GM12874 (cell line): ENCODE measurements at regions not wholly inside any gene's neighbourhood (a gene's known extent, or its start where the extent isn't known, plus 50 kb on each side); places are given as distances from the start of the nearest gene placed in this dataset.

Source experiments
- CTCF ChIP-seq: IDR thresholded peaks from 2 replicates; pipeline ENCODE4 v1.5.1; 2011; ENCODE audit warnings: low read depth, mild to moderate bottlenecking, control low read depth, low read length, moderate library complexity; ENCODE audit not compliant: insufficient read depth

- TF ChIP-seq CTCF: no peak
Measured at GRCh38 chr7:47714669-47715607, 133.0 kb upstream of the TNS3 start.

GRCh38 chr7:47713595-47713994 lies 131.7 kb upstream of the TNS3 start:
- no peak for TF ChIP-seq CTCF

GRCh38 chr7:47712416-47712815 lies 130.5 kb upstream of the TNS3 start:
- no peak for TF ChIP-seq CTCF

GRCh38 chr7:47711776-47712175 lies 129.9 kb upstream of the TNS3 start:
- TF ChIP-seq CTCF: no peak

GRCh38 chr7:47710201-47710935 lies 128.5 kb upstream of the TNS3 start:
- TF ChIP-seq CTCF: no peak

- no peak for TF ChIP-seq CTCF
Measured at GRCh38 chr7:47709451-47709850, 127.5 kb upstream of the TNS3 start.

- TF ChIP-seq CTCF: no peak
Measured at GRCh38 chr7:47709051-47709450, 127.1 kb upstream of the TNS3 start.
